ES-I3 (cell line): ENCODE measurements at regions not wholly inside any gene's neighbourhood (a gene's known extent, or its start where the extent isn't known, plus 50 kb on each side); places are given as distances from the start of the nearest gene placed in this dataset.
"Not testable (repeated sequence)": the region's sequence is repeated elsewhere in the genome, so short reads cannot be mapped to it uniquely, and the experiment has no call there.

Experiments used
- H3K36me3 ChIP-seq: 2 replicates; pipeline ENCODE4 v1.6.1; 2013; ENCODE audit warnings: mild to moderate bottlenecking, low read length, control low read depth, moderate library complexity; ENCODE audit not compliant: insufficient read depth
- H3K4me1 ChIP-seq: 2 replicates; pipeline ENCODE4 v1.6.1; 2013; ENCODE audit warnings: mild to moderate bottlenecking, control low read depth, low read length; ENCODE audit not compliant: insufficient read depth
- H3K9ac ChIP-seq: 2 replicates; pipeline ENCODE4 v1.6.1; 2013; ENCODE audit warnings: low read depth, mild to moderate bottlenecking, low read length, moderate library complexity
- H3K9me3 ChIP-seq: 2 replicates; pipeline ENCODE4 v1.6.1; 2013; ENCODE audit warnings: mild to moderate bottlenecking, low read length, moderate library complexity; ENCODE audit not compliant: control insufficient read depth, insufficient read depth

DNA sequence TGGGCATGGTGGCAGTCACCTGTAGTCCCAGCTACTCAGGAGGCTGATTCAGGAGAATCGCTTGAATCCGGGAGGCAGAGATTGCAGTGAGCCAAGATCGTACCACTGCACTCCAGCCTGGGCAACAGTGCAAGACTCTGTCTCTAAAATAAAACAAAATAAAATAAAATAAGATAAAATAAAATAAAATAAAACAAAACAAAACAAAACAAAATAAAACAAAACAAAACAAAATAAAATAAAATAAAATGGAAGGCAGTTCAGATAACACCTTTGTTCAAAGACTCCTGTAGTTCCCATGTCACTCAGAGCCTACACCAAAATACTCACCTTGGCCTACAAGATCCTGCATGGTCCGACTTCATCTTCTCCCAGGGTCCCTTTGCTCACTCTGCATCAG lies 61.3 kb downstream of the SYF2 start:
- not testable (repeated sequence) for H3K9me3 ChIP-seq

DNA sequence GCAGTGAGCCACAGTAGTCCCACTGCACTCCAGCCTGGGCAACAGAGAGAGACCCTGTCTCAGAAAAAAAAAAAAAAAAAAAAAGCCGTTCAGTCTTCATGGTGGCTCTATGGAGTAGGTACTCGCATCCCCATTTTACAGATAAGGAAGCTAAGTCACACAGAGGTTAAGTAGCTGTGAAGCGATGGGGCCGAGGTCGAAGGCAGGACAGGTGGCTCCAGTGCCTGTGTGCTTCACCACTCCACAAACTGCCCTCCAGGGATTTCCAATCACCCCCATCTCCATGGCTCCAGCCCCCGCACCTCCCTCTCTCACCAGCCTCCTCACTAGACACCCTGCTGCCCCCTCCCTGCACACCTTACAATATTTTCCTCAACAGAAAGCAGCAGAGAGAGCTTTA lies 61.9 kb downstream of the SYF2 start:
- no peaks in the 10 kb centered on the region for H3K36me3 ChIP-seq
- no peak overlapping the region for H3K9ac ChIP-seq
- H3K9me3 ChIP-seq = peaks cover 4% of the 10 kb centered on the region; the same call in 1 of the 2 replicates
- peaks cover 20% of the 10 kb centered on the region; the same call in 1 of the 2 replicates for H3K4me1 ChIP-seq

More for the DNA sequence above, 61.3 kb downstream of the SYF2 start:
- H3K9ac ChIP-seq, H3K36me3 ChIP-seq: not testable (repeated sequence)
- H3K4me1 ChIP-seq = peaks cover 20% of the 10 kb centered on the region; the same call in 1 of the 2 replicates

DNA sequence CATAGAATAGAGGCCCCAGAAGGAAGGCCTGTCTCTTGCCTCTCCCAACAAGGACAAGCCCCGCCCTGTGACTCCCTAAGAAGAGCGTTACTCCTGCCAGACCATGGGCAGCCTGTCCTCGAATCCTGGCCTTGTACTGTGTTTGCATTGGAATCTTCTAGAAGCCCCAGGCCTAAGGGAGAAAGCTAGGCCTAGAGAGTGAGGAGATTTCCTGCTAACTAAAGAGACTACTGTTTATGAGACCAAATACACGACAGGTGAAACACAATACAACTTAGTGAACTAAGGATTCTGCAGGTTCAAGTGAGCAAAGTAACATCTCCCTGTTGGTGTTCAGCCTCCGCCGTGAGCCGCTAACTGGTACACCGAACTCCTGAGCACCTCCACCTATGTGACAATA lies 62.7 kb downstream of the SYF2 start:
- peaks cover 20% of the 10 kb centered on the region; the same call in 1 of the 2 replicates for H3K4me1 ChIP-seq
- peaks cover 4% of the 10 kb centered on the region; the same call in 1 of the 2 replicates for H3K9me3 ChIP-seq
- no peaks in the 10 kb centered on the region for H3K36me3 ChIP-seq
- H3K9ac ChIP-seq = no peak overlapping the region

DNA sequence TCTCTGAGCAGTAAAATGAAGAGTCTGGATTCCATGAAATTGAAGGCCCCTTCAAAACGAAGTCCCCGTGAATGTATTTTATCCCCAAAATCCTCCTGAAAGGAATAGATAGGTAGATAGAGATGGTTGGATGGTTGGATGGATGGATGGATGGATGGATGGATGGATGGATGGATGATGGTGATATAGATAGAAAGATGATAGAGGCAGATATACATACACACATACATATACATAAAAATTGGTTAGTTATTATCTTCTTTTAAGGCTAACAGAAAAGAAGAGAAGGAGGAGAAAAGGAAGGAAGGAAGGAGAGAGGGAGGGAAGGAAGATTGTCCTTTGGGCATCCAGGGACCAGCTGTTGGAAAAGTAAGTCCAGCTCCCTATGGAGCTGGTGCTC lies 63.1 kb downstream of the SYF2 start:
- Histone ChIP-seq H3K9ac (no peak overlapping the region), H3K4me1 (peaks cover 20% of the 10 kb centered on the region; the same call in 1 of the 2 replicates), H3K9me3 (peaks cover 4% of the 10 kb centered on the region), H3K36me3 (no peaks in the 10 kb centered on the region)

DNA sequence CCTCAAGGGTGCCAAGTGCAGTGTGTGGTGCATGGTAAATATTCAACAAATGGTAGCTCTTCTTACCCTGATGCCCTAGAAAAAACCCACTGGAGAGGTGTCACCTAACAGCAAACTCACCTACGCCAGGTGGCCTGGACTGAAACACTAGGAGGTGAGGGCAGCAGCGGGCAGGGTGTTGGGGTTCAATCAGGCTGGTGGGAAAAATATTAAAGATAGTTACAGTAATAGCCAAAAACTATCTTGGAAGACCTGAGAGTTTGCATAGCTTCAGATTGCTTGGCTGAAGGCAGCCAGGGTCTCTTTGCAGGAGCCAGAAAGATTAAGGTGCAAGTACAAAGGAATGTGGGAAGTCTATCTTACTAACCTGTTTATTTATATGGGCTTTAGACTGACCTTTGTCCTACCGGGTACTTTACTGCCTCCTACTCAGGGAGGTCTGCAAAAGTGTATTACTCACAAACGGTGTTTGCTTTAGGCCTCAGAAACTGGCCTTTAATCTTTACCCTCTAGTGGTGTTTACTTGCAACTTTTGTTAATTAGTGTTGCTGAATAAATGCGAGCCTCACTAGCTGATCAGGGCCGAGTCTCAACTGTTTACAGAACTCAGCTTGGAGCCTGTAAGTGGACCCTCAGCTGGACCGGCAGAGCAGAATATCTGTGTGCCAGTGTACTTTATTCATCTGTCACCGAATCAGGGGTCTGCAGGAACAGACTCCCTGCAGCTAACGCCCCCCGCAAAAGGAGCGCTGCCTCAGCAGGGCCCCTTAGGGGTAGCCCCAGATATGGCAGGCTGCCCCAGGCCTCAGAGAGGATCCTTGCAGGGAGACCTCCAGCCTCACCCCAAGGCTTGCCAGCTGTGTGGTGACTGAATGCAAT lies 63.9 kb downstream of the SYF2 start:
- Histone ChIP-seq H3K36me3 (no peaks in the 10 kb centered on the region), H3K9ac (no peak overlapping the region), H3K4me1 (peaks cover 20% of the 10 kb centered on the region; the same call in 1 of the 2 replicates), H3K9me3 (peaks cover 4% of the 10 kb centered on the region)

DNA sequence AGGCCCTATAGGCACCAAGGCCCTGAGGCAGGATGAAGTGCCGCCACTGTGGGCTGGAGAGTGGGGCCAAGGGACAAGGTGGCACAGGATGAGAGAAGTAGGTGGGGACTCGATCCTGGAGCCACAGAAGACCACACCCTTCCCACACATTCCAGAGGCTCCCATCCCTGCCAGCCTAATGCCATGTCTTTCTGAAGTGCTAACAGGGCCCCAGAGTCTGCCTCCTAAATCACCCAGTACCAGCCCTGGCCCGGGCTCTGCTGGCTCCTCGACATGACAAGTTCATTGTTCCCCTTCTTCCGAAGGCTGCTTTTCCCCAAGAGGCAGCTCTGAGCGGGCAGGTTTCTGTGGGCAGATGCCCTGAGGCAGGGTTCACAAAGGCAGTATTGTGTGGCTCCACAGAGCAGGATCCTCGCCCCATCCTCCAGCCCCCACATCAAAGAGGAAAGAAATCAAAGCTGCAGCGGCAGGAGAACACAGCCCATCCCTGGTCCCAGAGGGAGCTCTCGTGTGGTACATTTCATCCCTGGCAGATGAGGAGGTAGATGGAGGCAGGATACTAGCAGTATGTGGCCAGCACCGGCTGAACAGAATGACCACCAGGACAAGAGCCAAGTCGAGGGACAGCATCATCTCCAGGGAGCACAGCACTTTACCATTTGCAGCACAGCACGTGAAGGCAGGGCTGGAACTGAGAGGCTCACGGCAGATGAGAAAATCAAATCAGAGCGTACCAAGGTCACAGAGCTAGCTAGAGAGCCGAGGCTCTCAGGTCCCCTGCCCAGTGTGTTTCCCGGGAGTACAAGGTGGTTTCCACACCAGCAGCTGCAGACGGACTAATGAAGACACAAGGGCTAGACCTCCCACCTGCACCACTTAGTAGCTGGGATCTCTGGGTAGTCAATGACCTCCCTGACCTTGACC lies 64.8 kb downstream of the SYF2 start:
- Histone ChIP-seq H3K36me3 (no peaks in the 10 kb centered on the region), H3K9ac (no peak overlapping the region), H3K9me3 (peaks cover 4% of the 10 kb centered on the region), H3K4me1 (peaks cover 20% of the 10 kb centered on the region; the same call in 1 of the 2 replicates)

DNA sequence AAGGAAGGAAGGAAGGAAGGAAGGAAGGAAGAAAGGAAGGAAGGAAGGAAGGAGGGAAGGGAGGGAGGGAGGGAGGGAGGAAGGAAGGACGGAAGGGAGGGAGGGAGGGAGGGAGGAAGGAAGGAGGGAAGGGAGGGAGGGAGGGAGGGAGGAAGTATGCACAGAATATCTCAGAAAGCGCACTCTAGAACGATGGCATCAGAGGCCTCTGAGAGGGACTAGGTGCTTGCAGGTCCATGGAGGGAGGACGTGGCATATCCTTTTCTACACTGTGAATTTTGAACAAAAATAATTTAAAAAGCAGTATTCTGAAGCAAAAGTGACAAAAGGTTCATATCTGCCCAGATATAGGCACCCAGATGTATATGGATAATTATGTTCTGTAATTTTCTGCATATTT lies 65.5 kb downstream of the SYF2 start:
- no peaks in the 10 kb centered on the region for H3K36me3 ChIP-seq
- peaks cover 20% of the 10 kb centered on the region; the same call in 1 of the 2 replicates for H3K4me1 ChIP-seq
- H3K9ac ChIP-seq = no peak overlapping the region
- peaks cover 4% of the 10 kb centered on the region for H3K9me3 ChIP-seq

DNA sequence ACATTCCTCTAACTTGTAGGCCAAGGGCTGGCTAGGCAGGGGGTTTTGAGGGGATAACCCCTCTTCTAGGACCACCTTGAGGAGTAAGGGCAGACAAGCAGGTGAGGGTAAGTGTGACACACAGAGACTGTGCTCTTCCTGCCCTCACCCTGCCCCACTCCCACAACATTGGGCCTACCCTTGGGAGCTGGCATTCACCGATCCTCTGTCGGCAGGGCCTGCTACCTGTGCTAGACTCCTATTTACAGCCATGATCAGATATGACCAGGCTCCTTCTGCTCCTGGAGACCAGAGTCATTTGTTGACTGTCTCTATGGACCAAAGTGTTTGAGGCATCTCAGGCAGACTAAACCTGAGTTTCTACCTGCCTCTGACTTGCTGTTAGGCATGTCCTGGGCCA lies 68.3 kb downstream of the SYF2 start:
- Histone ChIP-seq H3K4me1 (peaks cover 20% of the 10 kb centered on the region; the same call in 1 of the 2 replicates), H3K36me3 (no peaks in the 10 kb centered on the region)

DNA sequence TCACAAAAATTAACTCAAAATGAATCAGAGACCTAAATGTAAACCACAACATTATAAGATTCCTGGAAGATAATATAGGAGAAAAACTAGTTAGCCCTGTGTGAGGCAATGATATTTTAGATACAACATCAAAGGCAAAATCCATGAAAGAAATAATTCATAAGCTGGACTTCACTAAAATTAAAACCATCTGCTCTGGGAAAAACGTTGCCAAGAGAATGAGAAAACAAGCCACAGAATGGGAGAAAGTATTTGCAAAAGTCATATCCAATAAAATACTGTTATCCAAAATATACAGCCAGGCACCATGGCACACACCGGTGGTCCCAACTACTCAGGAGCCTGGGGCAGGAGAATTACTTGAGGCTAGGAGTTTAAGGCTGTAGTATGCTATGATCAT lies 70.3 kb downstream of the SYF2 start:
- H3K4me1 ChIP-seq = no peaks in the 10 kb centered on the region
- no peak overlapping the region for H3K9ac ChIP-seq
- peaks cover 4% of the 10 kb centered on the region for H3K9me3 ChIP-seq
- H3K36me3 ChIP-seq = no peaks in the 10 kb centered on the region

More for the DNA sequence above, 68.3 kb downstream of the SYF2 start:
- H3K9me3 ChIP-seq = peaks cover 4% of the 10 kb centered on the region
- no peak overlapping the region for H3K9ac ChIP-seq

DNA sequence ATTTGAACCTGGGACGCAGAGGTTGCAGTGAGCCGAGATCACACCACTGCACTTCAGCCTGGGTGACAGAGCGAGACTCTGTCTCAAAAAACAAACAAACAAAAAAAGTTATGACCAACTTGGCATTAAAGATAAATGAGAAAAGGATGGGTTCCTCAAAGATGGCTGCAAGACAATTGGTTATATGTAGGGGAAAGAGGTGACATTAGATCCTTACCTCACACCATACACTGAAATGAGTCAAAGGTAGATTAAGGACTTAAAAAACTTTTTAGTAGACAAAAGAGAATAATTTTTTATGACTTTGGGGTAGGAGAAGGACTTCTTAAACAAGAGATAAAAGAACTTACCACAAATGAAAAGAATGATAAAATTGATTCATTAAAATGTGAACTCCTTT lies 74.5 kb downstream of the SYF2 start:
- Histone ChIP-seq H3K9me3 (no peaks in the 10 kb centered on the region), H3K36me3 (no peaks in the 10 kb centered on the region), H3K4me1 (no peaks in the 10 kb centered on the region), H3K9ac (no peak overlapping the region)

DNA sequence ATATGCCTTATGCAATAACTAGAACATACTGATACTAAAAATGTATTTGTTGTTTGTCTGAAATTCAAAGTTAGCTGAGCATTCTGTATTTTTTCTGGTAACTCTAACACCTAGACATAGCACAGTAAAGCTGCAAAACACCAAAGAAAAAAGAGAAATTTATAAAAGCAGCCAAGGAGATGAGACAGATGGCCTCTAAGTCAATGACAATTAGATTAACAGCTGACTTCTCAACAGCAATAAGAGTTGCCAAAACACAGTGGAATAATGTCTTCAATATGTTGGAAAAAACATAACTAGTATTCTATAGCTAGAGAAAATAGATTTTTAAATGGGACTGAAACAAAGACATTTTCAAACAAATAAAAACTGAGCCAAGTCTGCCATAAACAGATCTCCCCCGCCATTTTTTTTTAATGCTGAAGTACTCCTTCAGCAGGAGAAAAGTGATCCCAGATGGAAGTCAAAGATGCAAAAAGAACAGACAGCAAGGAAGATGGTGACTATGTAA lies 81.3 kb downstream of the SYF2 start:
- Histone ChIP-seq H3K36me3 (no peaks in the 10 kb centered on the region), H3K9ac (no peak overlapping the region), H3K4me1 (peaks cover 2% of the 10 kb centered on the region; the same call in 1 of the 2 replicates), H3K9me3 (no peaks in the 10 kb centered on the region)

DNA sequence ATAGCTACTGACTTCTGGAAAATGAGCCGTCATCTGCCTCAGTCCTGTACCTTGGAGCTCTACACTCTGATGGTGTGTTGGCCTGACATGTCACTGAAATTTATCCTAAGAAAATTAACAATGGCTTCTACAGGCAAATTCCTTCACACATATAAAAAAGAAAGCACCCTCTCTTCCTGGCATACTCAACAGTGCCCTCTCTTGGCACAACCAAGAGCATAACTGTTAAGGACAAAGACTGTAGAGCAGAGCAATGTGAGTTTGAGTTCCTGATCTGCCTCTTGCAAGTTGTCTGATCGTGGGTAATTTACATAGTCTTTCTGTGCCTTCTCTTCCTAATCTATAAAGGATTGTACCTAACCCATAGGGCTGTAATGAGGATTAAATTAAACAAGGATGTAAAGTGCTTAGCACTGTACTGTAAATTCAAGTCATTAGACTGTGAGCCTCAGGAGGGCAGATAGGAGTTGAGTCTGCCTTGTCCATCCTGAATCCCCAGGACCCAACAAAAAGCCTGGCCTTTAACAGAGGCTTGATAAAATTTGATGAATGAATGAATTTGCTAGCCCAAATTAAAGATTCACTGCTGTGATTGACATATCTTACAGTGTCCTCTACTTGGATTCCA lies 83.5 kb downstream of the SYF2 start:
- Histone ChIP-seq H3K4me1 (peaks cover 2% of the 10 kb centered on the region; the same call in 1 of the 2 replicates), H3K9me3 (no peaks in the 10 kb centered on the region), H3K36me3 (no peaks in the 10 kb centered on the region), H3K9ac (no peak overlapping the region)

DNA sequence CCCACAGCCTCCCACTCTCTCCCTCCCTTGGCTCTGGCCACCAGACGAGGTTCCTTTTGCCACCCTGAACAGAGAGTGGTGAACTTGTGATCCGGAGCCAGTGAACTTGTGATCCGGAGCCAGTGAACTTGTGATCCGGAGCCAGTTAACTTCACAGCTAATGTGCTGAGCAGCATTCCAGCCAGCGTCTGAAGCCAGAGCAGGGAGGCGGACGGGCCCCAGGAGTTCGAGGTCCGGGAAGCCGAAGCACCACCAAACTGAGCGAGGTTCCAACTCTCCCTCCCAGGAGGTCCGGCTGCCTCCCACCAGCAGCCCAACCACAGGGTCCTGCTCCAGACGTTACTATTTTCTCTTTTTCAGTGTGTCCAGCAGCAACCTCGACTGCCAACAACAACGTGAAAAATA lies 85.8 kb downstream of the SYF2 start:
- Histone ChIP-seq H3K4me1 (peaks cover 2% of the 10 kb centered on the region; the same call in 1 of the 2 replicates), H3K36me3 (no peaks in the 10 kb centered on the region)

More for the DNA sequence above, 85.8 kb downstream of the SYF2 start:
- Histone ChIP-seq H3K9me3 (no peaks in the 10 kb centered on the region), H3K9ac (no peak overlapping the region)
